IPS DF 6.9 (cell line): ENCODE measurements at regions not wholly inside any gene's neighbourhood (a gene's known extent, or its start where the extent isn't known, plus 50 kb on each side); places are given as distances from the start of the nearest gene placed in this dataset.

ENCODE experiments used
- DNase-seq: peaks from one replicate; pipeline ENCODE4 v3.0.0-alpha.2; 2013; ENCODE audit warnings: low read depth, low spot score
- H3K27ac ChIP-seq: one replicate; pipeline ENCODE4 v1.5.1; 2013; ENCODE audit warnings: low read length, control low read depth
- H3K27me3 ChIP-seq: 2 replicates; pipeline ENCODE4 v1.6.1; 2013; ENCODE audit warnings: mild to moderate bottlenecking, low read length; ENCODE audit not compliant: control insufficient read depth, insufficient read depth
- H3K36me3 ChIP-seq: 2 replicates; pipeline ENCODE4 v1.6.1; 2013; ENCODE audit warnings: low read length; ENCODE audit not compliant: control insufficient read depth, insufficient read depth
- H3K4me1 ChIP-seq: 2 replicates; pipeline ENCODE4 v1.6.1; 2013; ENCODE audit warnings: low read length; ENCODE audit not compliant: control insufficient read depth, insufficient read depth
- H3K4me3 ChIP-seq: 2 replicates; pipeline ENCODE4 v1.5.1; 2013; ENCODE audit warnings: mild to moderate bottlenecking, low read length
- H3K9me3 ChIP-seq: 2 replicates; pipeline ENCODE4 v1.6.1; 2013; ENCODE audit warnings: low read length, inconsistent platforms; ENCODE audit not compliant: control insufficient read depth, insufficient read depth
- WGBS: extraction: QIAGEN DNeasy Blood & Tissue Kit; methylation state at CpG from one replicate; pipeline ENCODE4 v1.1.7; 2013; ENCODE audit warnings: mixed read lengths, missing lambda C conversion rate; ENCODE audit not compliant: insufficient read length, insufficient coverage; 5-methylcytosine and 5-hydroxymethylcytosine counted together

- no CpG with 5 or more reads among the region's 2 CpGs for WGBS
- H3K4me1 ChIP-seq = no peaks in the 10 kb centered on the region
- no peak overlapping the region for H3K27ac ChIP-seq
- H3K27me3 ChIP-seq = no peaks in the 10 kb centered on the region; the same call in 1 of the 2 replicates
- DNase-seq = no peak
- H3K36me3 ChIP-seq = no peaks in the 10 kb centered on the region
- no peak overlapping the region for H3K4me3 ChIP-seq
- H3K9me3 ChIP-seq = no peaks in the 10 kb centered on the region
Measured at GRCh38 chr17:77022766-77023165, 118.0 kb upstream of the SEC14L1 start.

DNA sequence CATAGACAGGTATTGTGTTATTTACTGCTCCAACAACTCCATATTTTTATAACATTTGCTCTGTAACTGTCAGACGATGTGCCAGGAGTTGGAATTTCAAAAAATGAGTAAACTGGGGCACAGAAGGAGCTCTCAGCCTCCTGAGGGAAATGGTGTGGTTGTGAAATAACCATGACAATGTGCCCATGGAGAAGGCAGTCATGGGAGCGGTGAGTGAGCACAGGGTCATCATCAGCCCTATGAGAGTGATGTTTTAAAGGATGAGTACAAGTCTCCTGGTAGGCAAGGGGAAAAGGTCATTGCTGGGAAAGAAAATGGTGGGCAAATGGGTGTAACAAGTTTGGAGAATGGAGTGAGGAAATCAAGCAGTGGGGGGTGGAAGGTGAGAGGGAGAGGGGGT is 115.0 kb upstream of the SEC14L1 start:
- Histone ChIP-seq H3K36me3 (no peaks in the 10 kb centered on the region), H3K4me1 (no peaks in the 10 kb centered on the region), H3K9me3 (no peaks in the 10 kb centered on the region), H3K27me3 (no peaks in the 10 kb centered on the region; the same call in 1 of the 2 replicates), H3K4me3 (no peak overlapping the region), H3K27ac (no peak overlapping the region)
- DNase-seq = no peak
- WGBS = no CpG with 5 or more reads among the region's 2 CpGs

DNA sequence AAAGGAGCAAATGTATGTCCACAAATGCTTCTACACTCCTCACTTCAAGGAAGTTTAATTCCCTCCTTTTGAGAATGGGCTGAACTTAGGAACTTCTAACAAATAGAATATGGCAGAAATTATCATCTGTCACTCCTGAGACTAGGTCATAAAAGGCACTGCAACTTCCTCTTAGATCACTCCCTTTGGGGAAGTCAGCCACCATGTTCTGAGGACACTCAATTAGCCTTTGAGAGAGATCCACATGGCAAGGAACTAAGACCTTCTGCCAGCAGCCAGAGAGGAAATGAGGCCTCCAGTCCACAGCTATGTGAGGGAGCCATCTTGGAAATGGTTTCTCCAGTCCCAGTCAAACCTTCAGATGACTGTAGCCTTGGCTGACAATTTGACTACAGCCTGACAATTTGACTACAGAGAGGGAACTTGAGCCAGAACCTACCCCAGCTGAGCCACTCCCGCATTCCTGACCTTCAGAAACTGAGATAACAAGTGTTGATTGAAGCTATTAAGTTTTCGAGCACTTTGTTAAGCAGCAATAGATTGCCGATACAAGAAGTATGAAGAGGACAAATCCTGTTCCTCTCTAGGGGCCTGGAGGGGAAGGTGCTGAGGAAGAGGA is 113.4 kb upstream of the SEC14L1 start:
- no peaks in the 10 kb centered on the region for H3K36me3 ChIP-seq
- no peaks in the 10 kb centered on the region; the same call in 1 of the 2 replicates for H3K27me3 ChIP-seq
- H3K27ac ChIP-seq = no peak overlapping the region
- no peak for DNase-seq
- no peaks in the 10 kb centered on the region for H3K9me3 ChIP-seq
- no CpG with 5 or more reads among the region's 3 CpGs for WGBS
- no peak overlapping the region for H3K4me3 ChIP-seq
- H3K4me1 ChIP-seq = no peaks in the 10 kb centered on the region

DNA sequence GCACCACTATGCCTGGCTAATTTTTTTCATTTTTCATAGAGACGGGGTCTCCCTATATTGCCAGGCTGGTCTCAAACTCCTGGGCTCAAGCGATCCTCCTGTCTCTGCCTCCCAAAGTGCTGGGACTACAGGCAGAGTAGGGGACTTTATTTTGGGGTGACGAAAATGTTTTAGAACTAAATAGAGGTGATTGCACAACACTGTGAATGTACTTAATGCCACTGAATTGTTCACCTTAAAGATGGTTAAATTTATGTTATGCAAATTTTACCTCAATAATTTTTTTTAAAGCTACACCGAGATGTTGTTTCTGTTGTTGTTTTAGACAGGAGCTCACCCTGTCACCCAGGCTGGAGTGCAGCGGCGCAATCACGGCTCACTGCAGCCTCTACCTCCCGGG is 111.9 kb upstream of the SEC14L1 start:
- Histone ChIP-seq H3K4me1 (no peaks in the 10 kb centered on the region), H3K4me3 (no peak overlapping the region), H3K27ac (no peak overlapping the region), H3K9me3 (no peaks in the 10 kb centered on the region), H3K36me3 (no peaks in the 10 kb centered on the region), H3K27me3 (no peaks in the 10 kb centered on the region; the same call in 1 of the 2 replicates)
- DNase-seq = no peak
- no CpG with 5 or more reads among the region's 8 CpGs for WGBS

DNA sequence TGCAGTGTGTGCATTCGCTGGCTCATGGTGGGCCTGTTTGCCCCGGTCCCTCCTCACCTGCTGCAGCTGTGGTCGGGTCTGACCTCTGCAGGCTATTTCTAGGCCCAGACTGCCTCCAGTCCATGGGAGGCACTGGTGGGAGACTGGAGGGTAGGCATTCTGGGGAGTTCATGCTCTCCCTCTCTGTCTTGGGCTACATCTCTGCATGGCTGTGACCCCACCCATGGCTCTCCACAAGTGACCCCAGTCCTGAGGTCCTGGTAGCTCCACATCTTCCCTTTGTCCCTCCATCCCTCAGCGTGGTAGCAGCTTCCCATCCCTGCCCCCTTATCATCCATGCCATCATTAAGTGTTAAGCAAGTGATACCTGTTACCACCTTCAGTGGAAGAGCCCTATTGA is 107.8 kb upstream of the SEC14L1 start:
- no peak overlapping the region; the same call in 1 of the 2 replicates for H3K4me3 ChIP-seq
- H3K36me3 ChIP-seq = no peaks in the 10 kb centered on the region
- H3K27me3 ChIP-seq = no peaks in the 10 kb centered on the region
- DNase-seq = no peak
- no peak overlapping the region for H3K27ac ChIP-seq
- no CpG with 5 or more reads among the region's 4 CpGs for WGBS
- H3K9me3 ChIP-seq = no peaks in the 10 kb centered on the region
- H3K4me1 ChIP-seq = no peaks in the 10 kb centered on the region; the same call in 1 of the 2 replicates

DNA sequence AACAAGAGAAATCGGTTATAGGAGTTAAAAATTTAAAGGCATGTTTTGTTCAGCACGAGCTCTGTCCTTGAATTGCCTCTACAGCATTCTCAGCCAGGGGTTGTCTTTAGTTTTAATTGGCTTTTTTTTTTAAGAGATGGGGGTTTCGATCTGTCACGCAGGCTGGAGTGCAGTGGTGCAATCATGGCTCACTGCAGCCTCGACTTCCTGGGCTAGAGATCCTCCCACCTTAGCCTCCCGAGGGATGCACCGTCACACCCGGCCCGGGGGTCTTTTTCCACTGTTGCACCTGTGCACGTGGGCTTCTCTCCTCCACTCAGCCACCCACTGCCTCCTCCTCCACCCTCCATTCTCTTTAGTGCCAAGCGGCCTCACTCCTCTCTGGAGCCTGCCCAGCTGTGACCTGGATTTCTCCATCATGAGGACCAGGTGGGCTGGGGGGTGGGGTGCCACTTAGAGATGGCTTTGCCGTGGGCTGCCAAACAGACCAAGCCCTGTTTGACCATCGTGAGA is 106.8 kb upstream of the SEC14L1 start:
- Histone ChIP-seq H3K4me3 (no peak overlapping the region), H3K36me3 (no peaks in the 10 kb centered on the region), H3K4me1 (no peaks in the 10 kb centered on the region; the same call in 1 of the 2 replicates), H3K27me3 (no peaks in the 10 kb centered on the region), H3K27ac (no peak overlapping the region), H3K9me3 (no peaks in the 10 kb centered on the region)
- DNase-seq = no peak
- no CpG with 5 or more reads among the region's 13 CpGs for WGBS

- no peaks in the 10 kb centered on the region for H3K9me3 ChIP-seq
- H3K4me3 ChIP-seq = no peak overlapping the region
- no peak overlapping the region for H3K27ac ChIP-seq
- WGBS = no CpG with 5 or more reads among the region's 16 CpGs
- no peak for DNase-seq
- no peaks in the 10 kb centered on the region; the same call in 1 of the 2 replicates for H3K4me1 ChIP-seq
- no peaks in the 10 kb centered on the region for H3K36me3 ChIP-seq
- no peaks in the 10 kb centered on the region for H3K27me3 ChIP-seq
Measured at GRCh38 chr17:77034677-77035424, 105.9 kb upstream of the SEC14L1 start.

DNA sequence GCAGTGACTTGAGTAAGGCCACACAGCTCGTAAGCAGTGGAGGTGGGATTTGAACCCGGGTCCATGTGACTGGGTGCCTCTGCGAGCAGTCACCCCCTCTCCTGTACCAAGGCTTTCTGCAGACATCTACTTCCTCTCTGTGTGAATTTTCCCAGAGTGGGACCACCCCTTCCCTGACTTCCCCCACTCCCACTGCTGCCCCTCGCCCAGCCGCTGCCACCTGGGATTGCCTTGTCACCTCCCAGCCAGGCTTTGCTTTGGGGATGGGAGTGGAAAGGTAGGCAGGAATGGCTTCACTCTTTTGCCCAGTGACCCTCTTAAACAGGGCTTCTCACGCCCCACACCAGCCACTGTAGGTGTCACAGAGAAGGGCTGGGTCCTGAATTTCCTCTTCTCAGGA is 105.2 kb upstream of the SEC14L1 start:
- WGBS = no CpG with 5 or more reads among the region's 6 CpGs
- Histone ChIP-seq H3K9me3 (no peaks in the 10 kb centered on the region), H3K4me1 (no peaks in the 10 kb centered on the region; the same call in 1 of the 2 replicates), H3K4me3 (no peak overlapping the region), H3K36me3 (no peaks in the 10 kb centered on the region), H3K27me3 (no peaks in the 10 kb centered on the region), H3K27ac (no peak overlapping the region)
- no peak for DNase-seq

DNA sequence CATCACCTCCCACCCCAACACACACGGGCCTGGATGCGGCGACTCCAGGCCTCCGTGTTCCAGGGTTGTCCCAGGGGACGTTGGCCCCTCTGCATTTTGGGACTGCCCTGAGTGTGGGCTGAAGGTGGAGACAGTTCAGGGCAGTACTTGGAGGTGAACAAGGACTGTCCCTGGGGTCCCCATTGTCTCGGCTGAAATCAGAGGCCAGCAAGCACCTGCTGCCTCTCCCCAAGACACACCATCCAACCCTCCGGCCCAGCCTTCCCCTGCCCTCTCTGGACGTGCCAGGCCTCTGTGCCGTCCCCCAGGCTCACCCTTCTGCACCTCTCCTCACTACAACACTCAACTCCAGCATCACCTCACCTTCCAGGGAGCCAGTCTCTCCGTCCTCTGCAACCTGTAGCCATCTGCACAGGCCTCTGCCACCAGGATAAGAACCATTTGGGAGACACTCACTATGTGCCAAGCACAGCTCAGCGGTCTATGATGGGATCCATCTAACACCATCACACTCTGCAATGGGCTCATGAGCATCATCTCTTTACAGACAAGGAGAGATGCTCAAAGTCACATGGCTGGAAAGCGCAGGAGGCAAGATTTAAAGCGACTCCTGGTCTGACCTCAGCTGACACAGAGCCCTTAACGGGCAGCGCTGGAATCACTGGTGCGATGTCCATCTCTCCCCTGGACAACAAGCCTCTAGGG is 104.5 kb upstream of the SEC14L1 start:
- DNase-seq = no peak
- H3K27ac ChIP-seq = no peak overlapping the region
- WGBS = no CpG with 5 or more reads among the region's 16 CpGs
- no peak overlapping the region for H3K4me3 ChIP-seq
- no peaks in the 10 kb centered on the region for H3K9me3 ChIP-seq
- no peaks in the 10 kb centered on the region for H3K36me3 ChIP-seq
- no peaks in the 10 kb centered on the region for H3K27me3 ChIP-seq
- no peaks in the 10 kb centered on the region; the same call in 1 of the 2 replicates for H3K4me1 ChIP-seq

GRCh38 chr17:77036841-77037381 is 103.9 kb upstream of the SEC14L1 start:
- no peak for DNase-seq
- no peaks in the 10 kb centered on the region for H3K27me3 ChIP-seq
- no peak overlapping the region for H3K4me3 ChIP-seq
- no peak overlapping the region for H3K27ac ChIP-seq
- WGBS = no CpG with 5 or more reads among the region's 23 CpGs
- no peaks in the 10 kb centered on the region; the same call in 1 of the 2 replicates for H3K4me1 ChIP-seq
- no peaks in the 10 kb centered on the region for H3K9me3 ChIP-seq
- no peaks in the 10 kb centered on the region for H3K36me3 ChIP-seq
